Fibroblast of lung (primary cell): ENCODE measurements at regions not wholly inside any gene's neighbourhood (a gene's known extent, or its start where the extent isn't known, plus 50 kb on each side); places are given as distances from the start of the nearest gene placed in this dataset.
"Not testable (repeated sequence)": the region's sequence is repeated elsewhere in the genome, so short reads cannot be mapped to it uniquely, and the experiment has no call there.

Experiments used
- EZH2 ChIP-seq: IDR thresholded peaks from 2 replicates; pipeline ENCODE4 v1.5.1; 2012; ENCODE audit warnings: low read length, control low read depth, mild to moderate bottlenecking; ENCODE audit errors: missing control alignments
- TF ChIP-seq, protein P1 (sequence below), 2 donors: IDR thresholded peaks in 1 of 2; conservative IDR thresholded peaks in 1 of 2; 1 replicate in 1 of 2; 2 replicates in 1 of 2; pipeline ENCODE4 v1.5.1; 2011 to 2012; ENCODE audit warnings: low read length in 2 of 2, control low read depth in 1 of 2, inconsistent platforms in 1 of 2, low read depth in 1 of 2, mild to moderate bottlenecking in 1 of 2

DNA sequence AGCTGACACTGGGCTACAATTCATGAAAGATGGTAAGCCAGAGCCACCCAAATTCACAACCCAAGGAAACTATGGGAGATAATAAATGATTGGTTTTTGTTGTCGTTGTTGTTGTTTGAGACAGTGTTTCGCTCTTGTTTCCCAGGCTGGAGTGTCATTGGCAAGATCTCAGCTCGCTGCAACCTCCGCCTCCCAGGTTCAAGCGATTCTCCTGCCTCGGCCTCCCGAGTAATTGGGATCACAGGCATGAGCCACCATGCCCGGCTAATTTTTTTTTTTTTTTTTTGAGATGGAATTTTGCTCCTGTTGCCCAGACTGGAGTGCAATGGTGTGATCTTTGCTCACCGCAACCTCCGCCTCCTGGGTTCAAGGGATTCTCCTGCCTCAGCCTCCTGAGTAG, 65.9 kb upstream of the METTL9 start:
- TF ChIP-seq, protein P1, sequence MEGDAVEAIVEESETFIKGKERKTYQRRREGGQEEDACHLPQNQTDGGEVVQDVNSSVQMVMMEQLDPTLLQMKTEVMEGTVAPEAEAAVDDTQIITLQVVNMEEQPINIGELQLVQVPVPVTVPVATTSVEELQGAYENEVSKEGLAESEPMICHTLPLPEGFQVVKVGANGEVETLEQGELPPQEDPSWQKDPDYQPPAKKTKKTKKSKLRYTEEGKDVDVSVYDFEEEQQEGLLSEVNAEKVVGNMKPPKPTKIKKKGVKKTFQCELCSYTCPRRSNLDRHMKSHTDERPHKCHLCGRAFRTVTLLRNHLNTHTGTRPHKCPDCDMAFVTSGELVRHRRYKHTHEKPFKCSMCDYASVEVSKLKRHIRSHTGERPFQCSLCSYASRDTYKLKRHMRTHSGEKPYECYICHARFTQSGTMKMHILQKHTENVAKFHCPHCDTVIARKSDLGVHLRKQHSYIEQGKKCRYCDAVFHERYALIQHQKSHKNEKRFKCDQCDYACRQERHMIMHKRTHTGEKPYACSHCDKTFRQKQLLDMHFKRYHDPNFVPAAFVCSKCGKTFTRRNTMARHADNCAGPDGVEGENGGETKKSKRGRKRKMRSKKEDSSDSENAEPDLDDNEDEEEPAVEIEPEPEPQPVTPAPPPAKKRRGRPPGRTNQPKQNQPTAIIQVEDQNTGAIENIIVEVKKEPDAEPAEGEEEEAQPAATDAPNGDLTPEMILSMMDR (conservative IDR thresholded peaks at IDR 0.05 in 1 of 2, IDR thresholded peaks at IDR 0.05 in 1 of 2; ENCODE audit: low read depth in 1 of 2, low read length in 2 of 2) = not testable (repeated sequence)
- TF ChIP-seq EZH2 = not testable (repeated sequence)
